GM10266 (cell line): ENCODE measurements at regions not wholly inside any gene's neighbourhood (a gene's known extent, or its start where the extent isn't known, plus 50 kb on each side); places are given as distances from the start of the nearest gene placed in this dataset.

ENCODE experiments used
- DNase-seq: peaks from one replicate; pipeline ENCODE4 v3.0.0; 2012; ENCODE audit errors: extremely low spot score
- TF ChIP-seq, protein P1 (sequence below): IDR thresholded peaks from 2 replicates; pipeline ENCODE4 v1.5.1; 2012; ENCODE audit warnings: mild to moderate bottlenecking, low read depth; ENCODE audit not compliant: control insufficient read depth, insufficient read depth; ENCODE audit errors: missing control alignments

DNA sequence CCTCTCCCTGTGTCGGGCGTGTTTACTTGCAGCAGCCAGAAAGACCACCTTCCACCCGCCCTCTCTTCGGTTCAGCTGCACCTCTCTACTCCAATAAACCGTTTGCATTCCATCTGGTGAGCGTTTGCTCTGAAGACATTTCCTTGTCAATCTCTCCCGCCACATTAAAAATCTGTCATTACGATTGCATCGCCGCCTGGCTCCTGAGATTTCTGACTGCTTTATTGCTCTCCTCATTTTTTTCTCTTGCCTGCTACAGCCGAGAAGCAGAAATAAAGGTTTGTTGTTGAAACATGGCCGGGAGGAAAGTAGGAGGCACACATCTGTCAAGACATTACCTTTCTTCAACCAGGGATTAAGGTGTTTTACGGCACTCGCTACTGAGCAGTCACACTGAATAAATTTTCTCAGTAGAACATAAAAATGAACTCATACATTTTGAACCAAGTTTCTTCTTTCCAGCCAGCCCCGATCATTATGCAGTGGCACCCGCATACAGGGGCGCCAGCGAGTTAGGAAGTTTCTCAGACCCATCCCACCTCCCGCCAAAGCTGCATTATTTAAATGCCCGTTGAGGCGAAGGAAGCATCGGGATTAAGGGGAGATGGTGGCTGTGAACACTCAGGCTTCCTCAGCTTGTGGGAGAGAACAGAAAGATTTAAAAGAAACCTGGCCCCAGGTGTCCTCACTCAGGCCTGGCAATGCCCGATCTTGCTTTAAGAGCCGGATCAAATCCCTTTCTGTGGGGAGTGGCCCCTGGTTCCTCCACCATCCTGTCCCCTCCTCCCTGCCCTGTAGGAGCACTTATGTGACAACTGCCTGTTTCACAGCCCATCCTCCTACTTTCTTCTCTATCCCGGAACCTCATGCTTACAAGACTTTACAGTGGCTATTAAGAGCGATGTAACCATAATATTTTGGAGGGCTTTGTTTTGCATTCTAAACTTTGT, 1108.9 kb downstream of the BCL11B start:
- DNase-seq: no peak
- TF ChIP-seq, protein P1, sequence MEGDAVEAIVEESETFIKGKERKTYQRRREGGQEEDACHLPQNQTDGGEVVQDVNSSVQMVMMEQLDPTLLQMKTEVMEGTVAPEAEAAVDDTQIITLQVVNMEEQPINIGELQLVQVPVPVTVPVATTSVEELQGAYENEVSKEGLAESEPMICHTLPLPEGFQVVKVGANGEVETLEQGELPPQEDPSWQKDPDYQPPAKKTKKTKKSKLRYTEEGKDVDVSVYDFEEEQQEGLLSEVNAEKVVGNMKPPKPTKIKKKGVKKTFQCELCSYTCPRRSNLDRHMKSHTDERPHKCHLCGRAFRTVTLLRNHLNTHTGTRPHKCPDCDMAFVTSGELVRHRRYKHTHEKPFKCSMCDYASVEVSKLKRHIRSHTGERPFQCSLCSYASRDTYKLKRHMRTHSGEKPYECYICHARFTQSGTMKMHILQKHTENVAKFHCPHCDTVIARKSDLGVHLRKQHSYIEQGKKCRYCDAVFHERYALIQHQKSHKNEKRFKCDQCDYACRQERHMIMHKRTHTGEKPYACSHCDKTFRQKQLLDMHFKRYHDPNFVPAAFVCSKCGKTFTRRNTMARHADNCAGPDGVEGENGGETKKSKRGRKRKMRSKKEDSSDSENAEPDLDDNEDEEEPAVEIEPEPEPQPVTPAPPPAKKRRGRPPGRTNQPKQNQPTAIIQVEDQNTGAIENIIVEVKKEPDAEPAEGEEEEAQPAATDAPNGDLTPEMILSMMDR: no peak

DNA sequence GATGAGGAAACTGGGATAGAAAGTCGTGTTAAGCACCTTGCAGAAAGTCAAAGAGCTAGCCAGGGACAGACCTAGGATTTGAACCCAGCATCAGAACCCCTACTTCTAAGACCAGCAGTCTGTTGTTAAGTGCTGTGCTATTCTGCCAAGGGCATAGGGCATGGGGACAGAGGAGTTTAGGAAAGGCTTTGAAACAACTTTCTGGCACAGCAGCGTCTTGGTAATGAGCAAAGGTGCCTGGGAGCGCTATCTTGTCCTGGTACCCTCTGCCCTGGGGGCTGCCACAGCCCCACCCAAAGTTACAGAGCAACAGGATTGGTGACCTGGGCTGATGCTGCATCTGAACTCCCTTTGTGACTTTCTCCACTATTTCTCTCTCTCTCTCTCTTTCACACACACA, 1108.1 kb downstream of the BCL11B start:
- TF ChIP-seq, protein P1: no peak
- DNase-seq: no peak

DNA sequence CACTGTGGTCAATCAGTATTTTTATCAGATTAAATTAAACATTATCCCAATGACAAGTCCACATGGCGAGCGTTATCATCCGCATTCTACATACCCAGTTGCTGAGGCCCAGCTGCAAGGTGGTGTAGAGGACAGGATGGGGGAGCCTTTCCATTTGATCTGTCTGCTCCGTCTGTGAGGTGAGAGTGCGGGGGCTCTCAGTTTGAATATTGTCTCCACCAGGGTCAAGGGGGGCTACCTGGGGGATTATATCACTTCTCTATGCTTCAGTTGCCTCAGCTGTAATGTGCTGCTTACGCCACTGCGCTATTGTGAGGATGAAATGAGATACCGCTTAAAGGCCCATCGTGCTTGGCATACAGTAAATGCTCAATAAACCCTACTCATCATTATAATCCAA, 1106.0 kb downstream of the BCL11B start:
- no peak for DNase-seq
- TF ChIP-seq, protein P1: no peak

DNA sequence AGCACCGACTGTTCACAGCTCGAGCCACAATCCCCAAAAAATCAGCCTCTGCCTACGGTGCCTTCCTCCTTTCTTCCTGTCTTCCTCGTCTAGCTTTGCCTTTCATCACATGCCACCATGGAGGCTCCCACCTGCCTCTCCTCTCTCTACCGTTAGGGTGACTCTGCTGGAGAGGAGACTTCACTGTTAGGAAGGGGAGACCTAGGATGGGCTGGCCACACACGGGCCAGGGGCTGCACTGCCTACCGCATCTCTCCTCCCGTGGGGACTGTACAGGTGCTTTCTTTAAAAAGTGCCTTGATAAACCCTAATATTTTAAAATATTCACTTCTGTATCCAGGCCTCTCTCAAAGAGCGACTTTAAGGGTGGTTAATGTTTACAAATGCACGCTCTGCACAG, 1104.7 kb downstream of the BCL11B start:
- TF ChIP-seq, protein P1: no peak
- DNase-seq: no peak

DNA sequence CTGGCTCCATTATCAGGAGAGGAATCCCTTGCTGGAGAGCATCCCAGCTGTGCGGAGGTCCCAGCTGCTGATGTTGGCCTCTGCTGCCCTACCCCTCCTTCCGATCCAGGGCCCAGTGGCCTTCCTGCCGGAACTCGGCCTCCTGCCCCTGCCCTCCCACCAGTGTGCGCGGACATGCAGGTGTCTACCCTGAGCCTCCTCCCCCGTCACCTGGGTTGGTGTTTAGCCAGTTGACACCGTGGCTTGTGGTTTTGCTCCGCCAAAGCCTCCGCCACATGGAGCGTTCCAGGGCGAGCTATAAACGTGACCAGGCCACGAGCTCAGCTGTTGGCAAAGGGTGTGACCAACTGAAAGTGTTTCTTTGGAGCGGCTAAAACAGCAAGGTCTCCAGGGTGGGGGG, 1104.3 kb downstream of the BCL11B start:
- no peak for DNase-seq
- TF ChIP-seq, protein P1: no peak

DNA sequence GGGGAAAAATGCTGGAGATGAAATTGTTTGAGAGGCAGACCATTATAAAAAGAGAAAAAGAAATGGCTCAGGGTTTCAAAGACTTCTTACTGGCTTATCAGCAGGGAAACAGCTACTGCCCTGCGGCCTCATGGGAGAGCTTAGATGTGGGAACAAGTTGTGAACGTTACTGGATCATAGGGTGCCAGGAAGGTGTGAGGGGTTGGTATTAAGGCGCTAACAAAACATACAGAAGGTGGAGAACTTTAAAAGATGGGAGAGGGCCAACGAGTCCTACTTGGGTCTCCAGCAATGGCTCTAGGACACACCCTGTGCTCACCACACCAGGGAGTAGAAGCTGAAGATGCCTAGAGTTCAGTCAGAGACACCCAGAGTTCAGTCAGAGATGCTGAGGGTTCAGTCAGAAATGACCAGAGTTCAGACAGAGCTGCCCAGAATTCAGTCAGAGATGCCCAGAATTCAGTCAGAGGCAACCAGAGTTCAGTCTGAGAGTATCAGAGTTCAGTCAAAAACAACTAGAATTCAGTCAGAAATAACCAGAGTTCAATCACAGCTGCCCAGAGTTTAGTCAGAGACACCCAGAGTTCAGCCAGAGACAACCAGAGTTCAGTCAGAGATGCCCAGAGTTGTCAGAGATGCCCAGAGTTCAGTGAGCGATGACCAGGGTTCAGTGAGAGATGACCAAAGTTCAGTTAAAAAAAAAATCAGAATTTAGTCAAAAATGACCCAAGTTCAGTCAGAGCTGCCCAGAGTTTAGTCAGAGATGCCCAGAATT, 1103.6 kb downstream of the BCL11B start:
- TF ChIP-seq, protein P1: no peak
- no peak for DNase-seq
